Stimulated activated CD4-positive, alpha-beta T cell treated with anti-CD3 and anti-CD28 coated beads, Interleukin-2, amount 100 ng/mL, for 48 hours (primary cell): ENCODE measurements at regions not wholly inside any gene's neighbourhood (a gene's known extent, or its start where the extent isn't known, plus 50 kb on each side); places are given as distances from the start of the nearest gene placed in this dataset.

ENCODE experiments used
- DNase-seq, 2 donors: peaks; one replicate each; pipeline ENCODE4 v3.0.0-alpha.2; 2020

DNA sequence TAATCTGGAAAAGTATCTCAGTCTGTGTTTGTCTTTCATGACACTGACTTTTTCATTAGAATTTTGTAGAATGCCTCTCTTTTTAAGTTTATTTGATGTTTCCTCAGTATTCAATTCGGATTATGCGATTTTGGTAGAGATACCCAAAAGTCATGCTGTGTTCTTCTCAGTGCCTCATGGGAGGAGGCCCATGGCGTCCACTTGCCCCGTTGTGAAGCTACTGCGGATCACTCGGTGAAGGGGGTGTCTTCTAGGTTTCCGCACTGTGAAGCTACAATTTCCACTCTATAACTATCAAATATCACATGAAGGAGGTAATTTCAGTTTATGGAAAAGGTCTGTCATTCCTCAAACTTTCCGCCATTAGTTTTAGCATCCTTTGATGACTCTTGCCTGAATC, 794.0 kb downstream of the TBC1D22A start:
- DNase-seq, result no peak

DNA sequence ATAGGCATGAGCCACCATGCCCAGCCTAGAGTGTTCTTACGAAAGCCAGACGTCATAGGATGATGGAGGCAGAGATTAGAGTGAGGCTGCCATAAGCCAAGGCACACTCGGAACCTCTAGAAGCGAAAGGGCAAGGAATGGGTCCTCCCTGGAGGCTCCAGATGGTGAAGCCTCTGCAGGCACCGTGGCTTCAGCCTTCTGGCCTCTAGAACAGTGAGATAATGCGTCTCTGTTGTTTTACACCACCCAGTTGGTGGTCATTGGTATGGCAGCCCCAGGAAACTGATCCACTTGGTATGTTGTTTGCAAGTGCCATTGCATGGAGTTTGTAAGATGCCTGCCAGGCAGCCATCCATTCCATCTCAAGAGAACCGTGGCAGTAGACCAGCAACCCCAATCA, 791.0 kb downstream of the TBC1D22A start:
- DNase-seq, result no peak

DNA sequence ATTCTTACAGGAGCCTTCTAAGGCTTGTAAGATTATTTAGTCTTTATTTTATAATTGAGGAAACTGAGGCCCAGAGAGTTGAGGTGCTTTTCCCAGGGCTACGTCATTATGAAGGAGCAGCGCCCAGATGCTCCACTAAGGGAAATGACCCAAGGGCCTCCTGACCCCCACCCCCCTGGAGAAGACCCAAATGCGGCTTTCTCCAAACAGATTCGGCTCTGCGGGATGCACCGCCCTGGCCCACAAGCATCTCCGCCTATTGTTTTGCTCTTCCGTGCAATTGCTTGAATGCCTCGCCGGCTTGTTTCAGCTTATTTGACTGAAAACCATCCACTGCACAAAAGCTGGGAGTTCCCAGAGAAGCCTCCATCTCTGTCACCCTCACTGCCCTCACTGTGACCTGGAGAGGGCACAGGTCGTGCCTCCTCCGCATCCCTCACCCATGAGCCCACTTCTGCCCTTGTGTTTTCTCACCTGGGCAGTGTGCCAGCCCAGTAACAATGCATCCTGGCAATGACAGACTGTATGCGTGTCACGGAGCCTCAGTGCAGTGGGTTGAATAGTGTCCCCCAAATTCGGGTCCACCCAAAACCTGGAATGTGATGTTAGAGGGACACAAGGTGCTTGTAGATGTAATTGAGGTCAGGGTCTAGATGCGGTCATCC, 790.2 kb downstream of the TBC1D22A start:
- DNase-seq, result no peak

DNA sequence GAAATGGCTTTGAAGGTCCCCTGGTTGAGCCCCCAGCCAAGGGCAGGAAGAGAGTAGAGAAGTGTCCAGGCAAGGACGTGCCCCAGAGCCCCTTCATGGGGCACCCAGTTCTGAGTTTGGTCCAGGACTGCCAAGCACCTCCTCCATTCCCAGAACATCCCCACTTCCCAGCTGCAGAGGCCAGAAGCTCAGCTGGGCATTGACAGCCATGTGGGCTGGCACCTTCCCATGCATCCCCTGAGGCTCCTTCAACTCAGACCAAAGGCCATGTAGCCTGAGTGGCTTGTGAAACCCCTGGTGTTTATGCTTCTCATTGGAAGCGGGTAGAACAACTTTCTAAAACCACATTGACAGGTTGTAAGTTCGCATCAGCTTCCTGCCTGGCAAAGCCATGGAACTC, 789.6 kb downstream of the TBC1D22A start:
- DNase-seq, result no peak

DNA sequence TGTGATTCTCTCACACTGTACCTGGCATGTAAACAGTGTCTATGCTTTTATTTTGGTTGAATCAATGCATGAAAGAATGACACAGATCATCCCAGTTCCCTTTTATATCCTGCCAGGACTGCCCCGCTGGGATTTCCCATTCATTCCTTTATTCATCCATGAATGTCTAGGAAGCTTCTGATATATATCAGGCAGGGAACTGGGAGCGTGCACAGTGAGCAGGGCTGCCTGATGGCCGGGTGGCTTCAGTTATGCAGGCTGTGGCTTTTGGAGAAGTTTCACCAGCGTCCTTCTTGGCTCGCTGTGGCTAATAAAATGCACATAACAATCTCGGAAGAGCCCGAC, 789.0 kb downstream of the TBC1D22A start:
- no peak for DNase-seq

DNA sequence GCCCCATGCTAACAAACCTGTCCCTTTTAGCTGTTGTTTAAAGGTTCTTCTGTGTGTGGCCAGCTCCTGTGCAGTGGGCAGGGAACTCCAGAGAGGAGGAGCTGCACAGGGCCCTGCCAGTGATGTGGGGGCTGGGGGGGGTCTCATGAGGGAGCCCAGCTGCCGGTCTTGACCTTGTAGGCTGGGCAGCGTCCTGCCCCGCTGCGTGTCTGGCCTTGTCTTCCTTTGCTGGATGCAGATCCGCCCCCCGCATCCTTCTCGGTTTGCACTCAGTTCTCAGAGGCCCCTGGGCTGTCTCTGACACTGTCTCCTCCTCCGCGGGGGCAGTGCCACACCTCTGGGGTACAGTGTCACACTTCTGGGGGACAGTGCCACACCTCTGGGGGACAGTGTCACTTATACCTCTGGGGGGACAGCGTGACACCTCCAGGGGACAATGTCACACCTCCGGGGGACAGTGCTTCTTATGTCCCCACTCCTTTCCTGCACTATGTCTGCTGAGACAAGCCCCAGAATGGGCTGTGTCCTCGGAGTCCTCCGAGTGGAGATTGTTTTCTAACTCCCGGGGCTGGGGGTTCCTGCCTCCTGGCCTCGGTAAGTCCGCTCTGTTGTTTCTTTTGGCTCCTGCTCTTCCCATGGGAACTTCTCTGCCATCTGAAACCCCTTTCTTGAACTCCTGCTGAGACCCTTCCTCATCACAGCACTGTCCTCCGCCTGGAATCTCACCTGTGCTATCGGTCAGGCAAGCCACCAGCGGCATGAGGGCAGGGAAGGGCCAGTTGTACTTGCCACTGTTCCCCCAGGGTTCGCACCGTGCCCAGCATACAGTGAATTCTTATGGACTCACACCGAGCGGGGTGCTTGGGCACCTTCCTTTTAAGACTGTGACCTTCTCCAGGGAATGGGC, 788.3 kb downstream of the TBC1D22A start:
- DNase-seq, result no peak

DNA sequence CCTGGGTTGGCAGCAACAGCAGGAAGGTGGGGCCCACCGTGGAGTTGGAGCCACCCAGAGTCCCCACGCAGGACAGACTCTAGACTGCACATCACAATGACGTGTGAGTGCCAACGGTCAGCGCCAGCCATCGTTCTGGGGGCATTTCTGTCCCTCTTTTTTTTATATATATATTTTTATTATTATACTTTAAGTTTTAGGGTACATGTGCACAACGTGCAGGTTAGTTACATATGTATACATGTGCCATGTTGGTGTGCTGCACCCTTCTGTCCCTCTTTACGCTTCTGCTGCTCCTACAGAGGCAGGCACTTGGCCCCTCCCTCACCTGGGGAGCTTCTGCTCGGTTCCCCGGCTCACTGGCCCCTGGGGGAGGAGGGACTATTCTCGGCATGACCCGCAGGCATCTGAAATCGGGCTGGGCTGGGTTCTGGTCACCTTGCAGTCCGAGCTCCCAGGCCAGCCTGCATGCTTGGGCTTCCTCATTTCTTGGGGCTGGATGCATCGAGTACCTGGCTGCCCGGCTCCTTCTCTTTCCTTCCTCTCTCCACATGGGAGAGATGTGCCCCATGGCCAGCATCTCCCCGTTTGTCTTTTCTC, 787.4 kb downstream of the TBC1D22A start:
- no peak for DNase-seq

DNA sequence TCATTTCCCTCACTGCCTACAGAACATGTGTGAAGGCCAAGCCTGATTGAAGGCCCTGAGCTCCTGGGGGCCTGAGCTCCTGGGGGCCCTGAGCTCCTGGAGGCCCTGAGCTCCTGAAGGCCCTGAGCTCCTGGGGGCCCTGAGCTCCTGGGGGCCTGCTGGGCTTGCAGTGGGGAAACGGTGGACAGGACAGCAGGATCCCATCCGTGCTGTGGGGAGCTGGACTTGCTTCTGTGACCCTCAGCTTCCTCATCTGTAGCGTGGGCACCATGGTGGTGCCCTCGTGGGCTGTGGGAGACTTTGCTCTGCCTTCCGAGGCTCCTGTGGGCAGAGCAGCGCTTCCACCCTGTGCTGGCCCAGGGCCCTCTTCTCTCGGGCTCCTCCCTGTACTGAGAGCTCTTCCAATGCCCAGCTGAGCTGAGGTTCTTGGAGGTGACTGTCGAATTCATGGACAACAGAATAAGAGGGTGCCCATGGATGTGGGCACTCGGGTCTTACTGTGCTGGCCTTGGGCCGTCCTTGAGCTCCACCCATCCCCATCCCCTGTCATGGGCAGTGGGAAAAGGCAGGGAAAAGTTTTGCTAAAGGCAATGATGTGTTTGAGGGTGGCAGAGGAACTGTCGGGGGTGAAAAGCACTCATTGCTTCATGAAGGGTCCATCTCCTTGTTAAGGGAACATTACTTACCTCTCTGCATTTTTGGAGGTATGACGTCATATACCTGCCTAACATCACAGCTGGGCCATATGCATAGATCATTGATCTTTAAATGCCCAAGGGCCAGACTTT, 786.7 kb downstream of the TBC1D22A start:
- no peak for DNase-seq

DNA sequence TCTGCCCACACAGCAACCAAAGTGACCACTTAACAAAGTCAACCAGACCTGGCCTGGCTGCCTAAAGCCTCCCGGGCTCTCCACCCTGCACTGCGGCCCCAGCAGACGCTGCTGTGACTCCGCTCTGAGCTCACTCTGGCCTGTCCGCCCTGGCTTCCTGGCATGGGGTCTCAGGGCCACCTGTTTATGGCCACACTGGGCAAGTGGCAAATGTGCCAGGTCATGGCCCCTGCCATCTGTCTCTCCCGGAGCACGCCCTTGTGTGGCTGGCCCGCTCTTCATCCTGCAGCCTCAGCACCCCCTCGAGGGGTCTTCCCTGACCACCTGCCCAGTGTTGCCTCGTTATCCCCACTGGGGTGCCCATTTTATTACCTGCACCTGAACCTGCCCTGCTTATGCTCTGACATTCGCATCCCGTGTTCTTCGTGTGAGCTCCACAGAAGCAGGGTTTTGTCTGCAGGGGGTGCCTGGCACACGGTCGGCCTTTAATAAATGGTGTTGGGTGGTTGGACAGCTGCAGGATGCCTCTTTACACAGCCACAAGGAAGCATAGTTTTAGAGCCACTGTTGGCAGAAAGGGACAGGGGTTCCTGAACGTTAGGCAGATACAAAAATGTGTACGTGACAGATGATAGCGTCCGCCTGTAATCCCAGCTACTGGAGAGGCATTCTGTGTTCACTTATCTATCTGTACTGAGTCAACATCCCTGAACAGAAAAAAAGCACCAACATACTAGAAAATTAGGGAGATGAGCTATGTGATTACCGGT, 785.6 kb downstream of the TBC1D22A start:
- no peak for DNase-seq

DNA sequence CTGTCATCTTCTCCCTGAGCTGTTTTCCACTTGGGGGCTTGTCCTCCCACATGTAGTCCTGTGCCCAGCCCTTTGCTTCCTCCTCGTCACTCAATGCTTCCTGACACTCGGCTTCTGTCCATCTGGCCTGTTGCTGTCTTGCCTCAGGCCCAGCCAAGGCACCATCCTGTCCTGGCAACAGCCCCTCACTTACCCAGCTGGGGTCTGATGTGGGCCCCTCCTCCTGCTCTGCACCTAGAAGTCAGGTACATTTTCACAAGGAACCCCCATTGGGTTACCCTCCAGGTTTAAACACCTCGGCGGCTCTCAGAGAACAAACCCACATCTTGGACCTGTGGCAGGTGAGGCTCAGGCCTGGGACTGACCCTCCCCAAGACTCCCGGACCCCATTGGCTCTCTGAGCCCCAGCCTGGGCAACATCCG, 784.8 kb downstream of the TBC1D22A start:
- DNase-seq, result no peak

DNA sequence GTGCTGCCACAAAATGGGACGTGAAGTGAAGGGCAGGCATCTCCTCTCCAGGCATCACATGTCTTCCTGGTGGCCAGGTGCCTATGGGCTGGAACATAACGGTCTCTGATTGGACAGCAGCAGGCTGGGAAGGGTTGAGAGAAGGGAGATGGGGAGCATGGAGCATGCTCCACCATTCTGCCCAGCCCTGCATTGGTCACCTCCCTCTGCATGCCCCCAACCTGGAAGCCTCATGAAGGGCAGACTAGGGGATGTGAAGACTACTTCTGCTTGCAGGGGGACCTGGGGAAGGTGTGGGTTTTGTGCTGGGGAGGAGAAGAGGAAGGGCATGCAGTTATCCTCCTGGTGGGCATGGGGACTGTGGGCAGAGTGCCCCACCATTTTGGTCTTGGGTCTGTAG, 782.2 kb downstream of the TBC1D22A start:
- no peak for DNase-seq

DNA sequence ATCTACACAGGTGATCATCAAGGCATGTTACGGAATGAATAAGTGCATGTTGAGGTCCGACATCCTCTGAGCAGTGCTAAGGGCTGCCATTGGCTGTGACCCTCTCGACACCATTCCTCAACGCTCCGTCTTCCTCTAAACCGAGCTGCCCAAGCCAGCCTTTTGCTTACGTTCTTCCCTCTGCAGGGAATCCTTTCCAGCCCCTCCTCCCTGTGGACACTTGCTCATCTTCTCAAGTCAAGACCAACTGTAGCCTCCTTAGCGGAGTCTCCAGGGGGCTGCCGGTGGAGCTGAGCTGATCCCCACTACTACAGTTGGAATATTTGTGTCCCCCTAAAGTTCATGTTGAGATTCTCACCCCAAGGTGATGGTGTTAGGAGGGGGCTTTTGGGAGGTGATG, 781.0 kb downstream of the TBC1D22A start:
- no peak for DNase-seq

DNA sequence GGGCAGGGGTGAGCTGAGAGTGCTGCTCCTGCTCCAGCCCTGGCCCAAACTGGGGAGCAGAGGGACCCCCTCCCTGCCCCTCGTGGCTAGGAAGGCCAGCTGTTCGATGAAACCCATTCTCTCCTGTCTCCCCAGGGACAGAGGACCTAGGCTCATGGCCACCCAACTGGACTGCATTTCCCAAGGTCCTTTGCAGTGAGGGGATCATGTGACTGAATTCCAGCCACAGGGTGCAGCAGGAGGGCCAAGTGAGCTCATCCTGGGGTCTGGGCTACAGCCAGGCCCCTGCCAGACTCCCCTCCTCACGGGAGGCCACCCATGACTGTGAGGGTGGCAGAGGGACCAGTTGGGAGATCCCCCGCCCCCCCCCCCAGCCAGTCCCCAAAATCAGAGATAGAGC, 777.6 kb downstream of the TBC1D22A start:
- no peak for DNase-seq

DNA sequence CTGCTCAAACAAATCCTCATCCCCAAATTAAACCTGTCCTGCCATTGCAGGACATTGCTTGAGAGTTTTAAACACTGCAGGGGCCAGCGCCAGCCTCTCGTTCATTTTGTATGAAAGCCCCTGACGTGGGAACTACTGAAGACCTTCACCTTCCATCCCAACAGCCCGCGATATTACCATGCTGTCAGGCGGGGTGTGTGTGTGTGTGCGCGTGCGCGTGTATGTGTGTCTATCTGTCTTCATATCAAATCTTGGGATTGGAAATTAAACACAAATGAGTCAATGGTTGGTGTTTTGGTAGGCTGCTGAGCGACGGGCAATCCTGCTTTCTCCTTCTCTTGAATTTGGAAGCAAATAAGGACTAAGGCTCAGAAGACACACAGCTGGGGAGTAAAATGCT, 776.9 kb downstream of the TBC1D22A start:
- DNase-seq, result no peak

DNA sequence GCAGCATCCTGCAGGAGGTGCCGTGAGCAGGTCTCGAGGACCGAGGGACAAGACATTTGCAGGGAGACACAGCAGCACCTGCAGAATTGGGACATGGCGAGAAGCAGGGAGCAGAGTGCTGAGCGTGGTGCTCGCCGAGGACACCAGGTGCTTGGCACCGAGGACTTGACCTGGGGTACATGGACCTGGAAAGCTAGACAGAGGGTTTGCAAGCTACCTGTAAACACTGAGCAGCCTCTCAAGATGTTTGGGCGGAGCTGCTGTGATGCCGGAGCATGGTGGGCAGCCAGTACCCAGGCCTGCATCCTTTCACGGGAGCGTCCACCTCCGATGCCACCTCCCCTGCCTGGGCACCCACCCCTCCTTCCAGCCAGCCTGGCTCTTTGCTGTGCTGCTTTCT, 773.2 kb downstream of the TBC1D22A start:
- no peak for DNase-seq

DNA sequence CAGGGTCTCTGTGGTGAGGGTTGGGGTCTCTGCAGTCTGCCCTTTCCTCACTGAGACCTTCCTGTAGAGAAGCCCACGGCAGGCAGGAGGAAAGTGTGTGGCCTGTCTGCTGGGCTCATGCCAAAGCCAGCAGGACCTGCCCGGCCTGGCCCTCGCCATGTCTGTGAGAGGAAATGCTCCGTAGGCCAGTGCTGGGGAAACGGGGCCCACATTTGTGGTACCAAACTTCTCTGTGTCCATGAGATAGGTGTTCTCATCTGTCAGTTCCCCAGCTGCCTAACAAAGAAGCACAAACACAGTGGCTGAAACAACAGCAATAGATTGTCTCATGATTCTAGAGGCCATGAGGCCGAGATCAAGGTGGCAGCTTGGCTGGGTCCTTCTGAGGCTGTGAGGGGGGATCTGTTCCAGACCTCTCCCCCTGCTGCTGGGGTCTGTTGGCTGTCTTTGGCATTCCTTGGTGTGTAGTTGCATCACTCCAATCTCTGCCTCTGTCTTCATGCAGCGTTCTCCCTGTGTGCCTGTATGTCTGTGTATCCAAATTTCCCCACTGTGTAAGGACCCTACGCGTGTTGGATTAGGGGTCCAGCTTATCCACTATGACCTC, 772.5 kb downstream of the TBC1D22A start:
- no peak for DNase-seq

DNA sequence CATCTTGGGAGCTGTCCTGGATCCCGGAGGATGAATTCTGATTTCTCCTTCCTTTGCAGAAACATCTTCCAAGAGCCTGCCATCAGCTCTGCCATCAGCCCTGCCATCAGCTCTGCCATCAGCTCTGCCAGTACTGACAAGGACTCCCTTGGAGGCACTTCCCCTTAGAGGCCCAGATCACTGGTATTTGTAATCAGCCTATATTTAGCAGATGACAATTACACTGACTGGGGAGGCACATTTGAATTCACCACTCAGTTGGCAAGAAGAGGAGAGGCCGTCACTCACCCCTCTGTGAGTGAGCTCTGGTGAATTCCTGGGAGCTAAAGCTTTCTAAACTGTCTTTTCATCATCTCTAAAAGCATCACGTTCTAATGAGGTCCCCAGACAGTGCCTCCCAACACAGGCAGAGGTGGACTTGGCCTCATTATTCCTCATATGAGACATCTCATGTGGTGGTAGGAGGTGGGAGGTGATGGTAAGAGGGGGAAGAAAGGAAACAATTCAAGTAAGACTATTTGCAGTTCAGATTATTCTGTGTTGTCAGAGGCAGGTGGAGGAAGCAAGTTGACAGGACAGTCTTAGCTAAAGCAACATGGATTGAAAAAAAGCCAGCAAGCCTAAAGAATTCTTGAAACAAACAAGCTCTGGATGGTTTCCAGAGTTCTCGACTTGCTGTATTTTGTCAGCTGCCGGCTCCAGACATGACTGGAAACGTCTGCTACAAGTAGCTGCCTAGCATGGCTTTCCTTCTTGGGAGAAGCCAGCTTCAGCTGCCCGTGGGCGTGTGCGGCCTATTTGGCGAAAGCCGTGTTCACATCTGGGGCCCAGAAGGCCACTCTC, 771.7 kb downstream of the TBC1D22A start:
- no peak for DNase-seq

DNA sequence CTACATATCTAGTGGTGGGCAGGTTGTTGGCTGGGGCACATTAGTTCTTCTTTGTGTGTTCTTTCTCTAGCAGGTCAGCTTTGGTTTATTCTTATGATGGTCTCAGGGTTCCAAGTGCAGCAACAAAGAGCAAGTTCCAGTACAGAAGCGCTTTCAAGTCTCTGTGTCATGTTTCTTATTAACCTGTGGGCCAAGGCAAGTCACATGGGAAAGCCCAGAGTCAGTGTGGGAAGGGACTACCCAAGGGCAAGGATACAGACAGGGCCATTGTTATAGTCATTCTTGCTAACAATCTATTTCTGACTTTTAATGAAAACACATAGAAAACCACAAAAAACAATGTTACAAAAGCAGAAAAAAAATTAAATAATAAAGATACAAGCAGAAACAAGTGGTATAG, 754.6 kb downstream of the TBC1D22A start:
- DNase-seq, result no peak

DNA sequence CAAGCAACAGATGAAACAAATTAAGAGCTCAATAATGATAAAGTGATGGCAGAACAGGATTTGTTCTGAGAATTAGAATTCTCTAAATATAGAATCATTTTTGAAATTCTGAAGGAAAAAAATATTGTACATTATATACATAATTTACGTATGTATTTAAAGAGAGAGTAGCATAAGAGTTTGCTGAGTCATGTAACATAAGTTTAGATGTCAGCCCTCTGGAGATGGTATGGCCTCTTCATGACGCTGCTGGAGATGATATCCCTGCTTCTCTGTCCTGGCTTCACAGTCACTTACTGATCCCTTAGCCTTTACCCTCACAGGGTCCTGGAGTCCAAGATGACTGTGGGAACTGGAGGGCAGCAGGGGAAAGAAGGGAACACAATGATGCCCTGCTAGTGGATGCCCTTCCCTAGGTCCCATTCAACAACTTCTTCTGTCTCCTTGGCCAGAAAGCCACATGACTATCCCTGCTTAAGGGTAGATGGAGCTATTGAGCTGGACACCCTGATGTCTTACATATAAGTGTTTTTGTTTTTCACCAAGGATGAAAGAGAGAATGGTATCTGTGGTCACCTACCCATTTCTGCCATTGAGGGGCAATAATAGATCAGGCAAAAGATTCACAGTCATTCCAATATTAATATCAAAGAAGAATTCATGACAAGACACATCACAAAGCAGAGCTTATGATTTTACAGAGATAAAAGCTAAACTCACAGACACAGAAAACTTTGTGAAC, 753.1 kb downstream of the TBC1D22A start:
- DNase-seq, result no peak

DNA sequence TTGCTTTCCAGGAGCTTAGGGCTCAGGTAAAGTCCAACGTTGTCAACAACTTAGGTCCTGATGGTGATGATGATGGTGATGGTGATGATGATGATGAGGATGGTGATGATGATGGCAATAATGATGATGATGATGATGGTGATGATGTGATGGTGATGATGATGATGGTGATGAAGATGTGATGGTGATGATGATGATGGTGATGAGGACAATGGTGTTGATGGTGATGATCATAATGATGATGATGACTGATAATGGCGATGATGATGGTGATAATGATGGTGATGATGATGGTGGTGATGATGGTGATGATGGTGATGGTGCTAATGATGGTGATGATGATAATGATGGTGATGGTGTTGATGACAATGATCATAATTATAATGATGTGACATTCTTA, 750.2 kb downstream of the TBC1D22A start:
- DNase-seq, result no peak
